A673 (cell line): ENCODE measurements at regions not wholly inside any gene's neighbourhood (a gene's known extent, or its start where the extent isn't known, plus 50 kb on each side); places are given as distances from the start of the nearest gene placed in this dataset.

Source experiments
- EZH2 ChIP-seq: fragments of 200-600 bp; sonication (generic); IDR thresholded peaks from 2 replicates; pipeline ENCODE4 v1.6.1; 2017; ENCODE audit warnings: borderline replicate concordance, low read depth, mild to moderate bottlenecking, mixed read lengths, antibody characterized with exemption, low read length; ENCODE audit not compliant: poor library complexity, severe bottlenecking
- TF ChIP-seq, protein P1 (sequence below): fragments of 300-800, 200-600 bp; sonication (generic); conservative IDR thresholded peaks from 2 replicates; pipeline ENCODE4 v1.5.1; 2017; ENCODE audit warnings: low read depth, mild to moderate bottlenecking, antibody characterized with exemption, low read length, moderate library complexity, mixed read lengths

DNA sequence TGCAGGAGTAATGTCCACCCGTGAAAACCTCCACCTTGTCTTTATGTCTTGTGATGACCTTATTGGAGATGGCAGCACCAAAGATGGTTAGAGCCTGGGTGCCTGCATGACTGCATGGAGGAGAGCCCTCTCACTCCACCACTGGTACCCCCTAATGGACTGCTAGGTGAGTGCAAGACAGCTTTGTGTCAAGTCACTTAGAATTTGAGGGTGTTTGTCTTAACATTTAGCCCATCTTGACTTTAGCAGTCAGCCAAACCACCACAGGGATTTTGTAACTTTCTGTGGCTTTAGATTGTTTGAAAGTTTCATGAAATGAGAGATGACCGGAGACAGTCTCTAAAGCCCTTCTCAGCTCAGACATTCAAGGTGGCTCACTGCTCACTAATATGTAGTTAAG lies 232.9 kb upstream of the NCAM1 start:
- TF ChIP-seq, protein P1, sequence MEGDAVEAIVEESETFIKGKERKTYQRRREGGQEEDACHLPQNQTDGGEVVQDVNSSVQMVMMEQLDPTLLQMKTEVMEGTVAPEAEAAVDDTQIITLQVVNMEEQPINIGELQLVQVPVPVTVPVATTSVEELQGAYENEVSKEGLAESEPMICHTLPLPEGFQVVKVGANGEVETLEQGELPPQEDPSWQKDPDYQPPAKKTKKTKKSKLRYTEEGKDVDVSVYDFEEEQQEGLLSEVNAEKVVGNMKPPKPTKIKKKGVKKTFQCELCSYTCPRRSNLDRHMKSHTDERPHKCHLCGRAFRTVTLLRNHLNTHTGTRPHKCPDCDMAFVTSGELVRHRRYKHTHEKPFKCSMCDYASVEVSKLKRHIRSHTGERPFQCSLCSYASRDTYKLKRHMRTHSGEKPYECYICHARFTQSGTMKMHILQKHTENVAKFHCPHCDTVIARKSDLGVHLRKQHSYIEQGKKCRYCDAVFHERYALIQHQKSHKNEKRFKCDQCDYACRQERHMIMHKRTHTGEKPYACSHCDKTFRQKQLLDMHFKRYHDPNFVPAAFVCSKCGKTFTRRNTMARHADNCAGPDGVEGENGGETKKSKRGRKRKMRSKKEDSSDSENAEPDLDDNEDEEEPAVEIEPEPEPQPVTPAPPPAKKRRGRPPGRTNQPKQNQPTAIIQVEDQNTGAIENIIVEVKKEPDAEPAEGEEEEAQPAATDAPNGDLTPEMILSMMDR, result no peak
- TF ChIP-seq EZH2, result no peak
